ENCODE measurements at regions not wholly inside any gene's neighbourhood (a gene's known extent, or its start where the extent isn't known, plus 50 kb on each side); places are given as distances from the start of the nearest gene placed in this dataset.

DNA sequence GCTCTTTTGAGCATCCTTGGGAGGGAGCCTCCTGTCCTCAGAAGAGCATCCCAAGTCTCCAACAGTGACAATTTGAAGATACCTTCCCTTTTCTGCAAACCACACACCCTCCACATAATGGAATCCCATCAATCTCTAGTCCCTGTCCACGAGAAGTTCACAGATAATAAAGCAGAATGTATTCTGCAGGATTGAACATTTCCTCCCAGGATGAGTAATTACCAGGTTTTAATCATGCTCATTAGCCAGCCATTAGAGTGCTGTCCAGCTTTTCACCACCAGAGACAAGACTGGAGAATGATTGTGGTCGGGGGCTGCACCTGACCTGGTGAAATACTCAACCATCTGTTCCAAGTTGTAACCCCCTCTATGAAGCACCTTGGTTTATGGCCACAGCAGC lies 958.6 kb downstream of the KCNMA1 start:
- H3K9me2 ChIP-seq (ENCODE audit: insufficient read depth, low read length): no peaks in the 10 kb centered on the region
- H3K4me3 ChIP-seq (ENCODE audit: low read depth, low read length, poor library complexity, severe bottlenecking): no peak overlapping the region
- ChIA-PET CTCF (ENCODE audit: unreplicated experiment) (interaction anchor here (0.6 kb wide), 1 partner anchor 8 kb away, joined by 3 read pairs; no protein-coding TSS in a partner anchor), POLR2A (no interaction called here)
- H3K27ac ChIP-seq (ENCODE audit: low read depth, low read length, poor library complexity, severe bottlenecking): no peak overlapping the region
- H3K36me3 ChIP-seq (ENCODE audit: insufficient read depth, low read length): no peaks in the 10 kb centered on the region
- no peak for DNase-seq (ENCODE audit: low spot score)
- no peaks in the 10 kb centered on the region for H3K9me3 ChIP-seq (ENCODE audit: low read length)
- H3K4me1 ChIP-seq (ENCODE audit: insufficient read depth, low read length, poor library complexity, severe bottlenecking): no peaks in the 10 kb centered on the region
- intact Hi-C loops (cut with micrococcal nuclease; ENCODE audit: unreplicated experiment): no loop called here
- no peak overlapping the region for H3K4me2 ChIP-seq (ENCODE audit: low read length)
- H4K20me1 ChIP-seq (ENCODE audit: insufficient read depth, low read length): no peaks in the 10 kb centered on the region
- no peaks in the 10 kb centered on the region for H3K79me2 ChIP-seq (ENCODE audit: insufficient read depth, low read depth, low read length)
- no peak for TF ChIP-seq EZH2phosphoT487 (IDR thresholded peaks at IDR 0.05; ENCODE audit: borderline replicate concordance, low read depth, low read length)
- TF ChIP-seq, protein P1, sequence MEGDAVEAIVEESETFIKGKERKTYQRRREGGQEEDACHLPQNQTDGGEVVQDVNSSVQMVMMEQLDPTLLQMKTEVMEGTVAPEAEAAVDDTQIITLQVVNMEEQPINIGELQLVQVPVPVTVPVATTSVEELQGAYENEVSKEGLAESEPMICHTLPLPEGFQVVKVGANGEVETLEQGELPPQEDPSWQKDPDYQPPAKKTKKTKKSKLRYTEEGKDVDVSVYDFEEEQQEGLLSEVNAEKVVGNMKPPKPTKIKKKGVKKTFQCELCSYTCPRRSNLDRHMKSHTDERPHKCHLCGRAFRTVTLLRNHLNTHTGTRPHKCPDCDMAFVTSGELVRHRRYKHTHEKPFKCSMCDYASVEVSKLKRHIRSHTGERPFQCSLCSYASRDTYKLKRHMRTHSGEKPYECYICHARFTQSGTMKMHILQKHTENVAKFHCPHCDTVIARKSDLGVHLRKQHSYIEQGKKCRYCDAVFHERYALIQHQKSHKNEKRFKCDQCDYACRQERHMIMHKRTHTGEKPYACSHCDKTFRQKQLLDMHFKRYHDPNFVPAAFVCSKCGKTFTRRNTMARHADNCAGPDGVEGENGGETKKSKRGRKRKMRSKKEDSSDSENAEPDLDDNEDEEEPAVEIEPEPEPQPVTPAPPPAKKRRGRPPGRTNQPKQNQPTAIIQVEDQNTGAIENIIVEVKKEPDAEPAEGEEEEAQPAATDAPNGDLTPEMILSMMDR (conservative IDR thresholded peaks at IDR 0.05; ENCODE audit: low read length): no peak
- H2AFZ ChIP-seq (ENCODE audit: low read length): no peak overlapping the region
- no TSS peak for BruUV-seq (replicated peaks)

DNA sequence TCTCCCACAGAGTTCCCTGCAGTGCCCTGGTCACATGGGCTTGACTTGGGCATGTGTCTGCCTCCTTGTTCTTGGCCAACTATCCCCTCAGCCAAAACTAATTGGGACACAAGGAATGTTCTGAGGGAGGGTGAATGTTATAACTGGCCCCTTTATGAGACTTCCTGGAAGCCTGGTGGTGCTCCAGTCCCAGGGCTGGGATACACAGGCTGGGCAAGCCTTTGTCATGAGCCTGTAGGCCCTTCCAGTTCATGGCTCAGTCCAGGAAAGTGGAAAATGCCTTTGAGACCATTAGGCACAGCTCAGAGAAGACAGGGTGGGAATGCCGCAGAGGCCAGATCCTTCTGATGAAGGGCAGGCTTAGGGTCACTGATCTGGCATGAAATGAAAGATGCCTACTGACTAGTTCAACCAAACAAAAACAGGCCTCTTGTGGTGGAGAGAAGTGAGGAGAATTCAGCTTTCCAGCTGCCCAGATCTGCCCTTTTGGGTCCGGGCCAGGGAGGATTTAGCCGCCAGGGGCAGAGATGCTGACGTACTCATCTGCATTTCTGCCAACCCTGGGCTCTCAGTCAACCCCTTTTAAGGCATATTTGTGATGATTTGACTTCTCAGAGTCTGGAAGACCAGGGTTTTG lies 961.5 kb downstream of the KCNMA1 start:
- TF ChIP-seq EZH2phosphoT487 (IDR thresholded peaks at IDR 0.05; ENCODE audit: borderline replicate concordance, low read depth, low read length): no peak
- TF ChIP-seq, protein P1 (conservative IDR thresholded peaks at IDR 0.05; ENCODE audit: low read length): no peak
- no peak overlapping the region for H3K27ac ChIP-seq (ENCODE audit: low read depth, low read length, poor library complexity, severe bottlenecking)

DNA sequence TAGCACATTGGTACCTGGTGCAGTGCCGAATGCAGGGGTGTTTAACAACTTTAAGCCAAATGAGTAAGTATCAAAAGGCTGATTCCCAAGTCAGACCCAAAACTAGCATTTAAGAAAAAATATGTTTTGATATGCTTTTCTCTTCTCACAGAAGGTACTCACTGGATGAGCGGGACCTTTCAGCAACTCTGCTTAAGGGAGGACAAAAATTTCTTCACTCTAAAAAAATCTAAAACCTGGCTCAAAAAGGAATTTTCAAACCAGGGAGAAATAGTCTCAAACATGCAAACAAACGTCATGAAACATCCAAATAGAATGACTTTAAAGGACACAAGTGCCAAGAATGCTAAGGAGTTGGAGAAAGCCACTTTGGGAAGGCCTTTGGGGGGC lies 962.1 kb downstream of the KCNMA1 start:
- H3K4me3 ChIP-seq (ENCODE audit: low read depth, low read length, poor library complexity, severe bottlenecking): no peak overlapping the region
- no peaks in the 10 kb centered on the region for H3K4me1 ChIP-seq (ENCODE audit: insufficient read depth, low read length, poor library complexity, severe bottlenecking)
- CTCF ChIA-PET (ENCODE audit: unreplicated experiment): no interaction called here
- no peaks in the 10 kb centered on the region for H3K36me3 ChIP-seq (ENCODE audit: insufficient read depth, low read length)
- POLR2A ChIA-PET: no interaction called here
- BruUV-seq (replicated peaks): no TSS peak
- H3K27ac ChIP-seq (ENCODE audit: low read depth, low read length, poor library complexity, severe bottlenecking): no peak overlapping the region
- no peak for DNase-seq (ENCODE audit: low spot score)
- no peak overlapping the region for H2AFZ ChIP-seq (ENCODE audit: low read length)
- intact Hi-C loops (cut with micrococcal nuclease; ENCODE audit: unreplicated experiment): no loop called here
- no peaks in the 10 kb centered on the region for H3K9me2 ChIP-seq (ENCODE audit: insufficient read depth, low read length)
- H3K79me2 ChIP-seq (ENCODE audit: insufficient read depth, low read depth, low read length): no peaks in the 10 kb centered on the region
- H4K20me1 ChIP-seq (ENCODE audit: insufficient read depth, low read length): no peaks in the 10 kb centered on the region
- no peak overlapping the region for H3K4me2 ChIP-seq (ENCODE audit: low read length)
- no peaks in the 10 kb centered on the region for H3K9me3 ChIP-seq (ENCODE audit: low read length)
- TF ChIP-seq, protein P1 (conservative IDR thresholded peaks at IDR 0.05; ENCODE audit: low read length): no peak
- TF ChIP-seq EZH2phosphoT487 (IDR thresholded peaks at IDR 0.05; ENCODE audit: borderline replicate concordance, low read depth, low read length): no peak

More for the DNA sequence above, 961.5 kb downstream of the KCNMA1 start:
- Histone ChIP-seq H3K9me2 (ENCODE audit: insufficient read depth, low read length) (no peaks in the 10 kb centered on the region), H3K79me2 (ENCODE audit: insufficient read depth, low read depth, low read length) (no peaks in the 10 kb centered on the region), H2AFZ (ENCODE audit: low read length) (no peak overlapping the region), H4K20me1 (ENCODE audit: insufficient read depth, low read length) (no peaks in the 10 kb centered on the region), H3K4me1 (ENCODE audit: insufficient read depth, low read length, poor library complexity, severe bottlenecking) (no peaks in the 10 kb centered on the region), H3K4me3 (ENCODE audit: low read depth, low read length, poor library complexity, severe bottlenecking) (no peak overlapping the region), H3K4me2 (ENCODE audit: low read length) (no peak overlapping the region), H3K36me3 (ENCODE audit: insufficient read depth, low read length) (no peaks in the 10 kb centered on the region), H3K9me3 (ENCODE audit: low read length) (no peaks in the 10 kb centered on the region)
- ChIA-PET CTCF (ENCODE audit: unreplicated experiment) (no interaction called here), POLR2A (no interaction called here)
- BruUV-seq (replicated peaks): no TSS peak
- intact Hi-C loops (cut with micrococcal nuclease; ENCODE audit: unreplicated experiment): no loop called here
- DNase-seq (ENCODE audit: low spot score): no peak
